ENCODE measurements at regions not wholly inside any gene's neighbourhood (a gene's known extent, or its start where the extent isn't known, plus 50 kb on each side); places are given as distances from the start of the nearest gene placed in this dataset.

- Histone ChIP-seq H3K27me3 (no peaks in the 10 kb centered on the region), H3K4me1 (no peaks in the 10 kb centered on the region), H3K36me3 (no peaks in the 10 kb centered on the region), H3K4me3 (no peak overlapping the region), H3K27ac (no peak overlapping the region), H3K9me3 (no peaks in the 10 kb centered on the region)
- ATAC-seq, result no peak
- 75 to 80% methylated on average over 3 of the region's 3 CpGs for WGBS, 2 donors (ENCODE audit: low coverage in 1 of 2)
- TF ChIP-seq CTCF (IDR thresholded peaks at IDR 0.05) (no peak), POLR2AphosphoS5 (IDR thresholded peaks at IDR 0.05) (no peak), POLR2A (IDR thresholded peaks at IDR 0.05) (no peak), EP300 (IDR thresholded peaks at IDR 0.05) (no peak)
Observed at GRCh38 chr4:189178125-189178746, 762.4 kb upstream of the FRG1 start.

- no peak for TF ChIP-seq POLR2AphosphoS5 (IDR thresholded peaks at IDR 0.05)
- no peak for TF ChIP-seq POLR2A (IDR thresholded peaks at IDR 0.05)
- no peak for TF ChIP-seq CTCF (IDR thresholded peaks at IDR 0.05)
- TF ChIP-seq EP300 (IDR thresholded peaks at IDR 0.05), result no peak
Observed at GRCh38 chr4:189185810-189186432, 754.8 kb upstream of the FRG1 start.

GRCh38 chr4:189187531-189188052 lies 753.1 kb upstream of the FRG1 start:
- Histone ChIP-seq H3K9me3 (no peaks in the 10 kb centered on the region), H3K27ac (no peak overlapping the region), H3K27me3 (no peaks in the 10 kb centered on the region), H3K4me3 (no peak overlapping the region), H3K36me3 (no peaks in the 10 kb centered on the region), H3K4me1 (no peaks in the 10 kb centered on the region)
- no peak for ATAC-seq
- WGBS, 2 donors (ENCODE audit: low coverage in 1 of 2), result 73 to 83% methylated on average over 2 of the region's 2 CpGs
- TF ChIP-seq CTCF (IDR thresholded peaks at IDR 0.05), result no peak
- TF ChIP-seq EP300 (IDR thresholded peaks at IDR 0.05), result no peak
- no peak for TF ChIP-seq POLR2AphosphoS5 (IDR thresholded peaks at IDR 0.05)
- no peak for TF ChIP-seq POLR2A (IDR thresholded peaks at IDR 0.05)

More at GRCh38 chr4:189185810-189186432, 754.8 kb upstream of the FRG1 start:
- WGBS, 2 donors (ENCODE audit: low coverage in 1 of 2), result 38 to 71% methylated on average over 5 to 6 of the region's 7 CpGs
- no peaks in the 10 kb centered on the region for H3K27me3 ChIP-seq
- no peak for ATAC-seq
- no peaks in the 10 kb centered on the region for H3K36me3 ChIP-seq
- no peak overlapping the region for H3K27ac ChIP-seq
- H3K9me3 ChIP-seq, result no peaks in the 10 kb centered on the region
- no peaks in the 10 kb centered on the region for H3K4me1 ChIP-seq
- H3K4me3 ChIP-seq, result no peak overlapping the region

- Histone ChIP-seq H3K9me3 (no peaks in the 10 kb centered on the region), H3K4me3 (no peak overlapping the region), H3K27me3 (no peaks in the 10 kb centered on the region), H3K4me1 (peaks cover 4 to 10% (median 6%) of the 10 kb centered on the region in 3 donors), H3K36me3 (no peaks in the 10 kb centered on the region), H3K27ac (no peak overlapping the region)
- WGBS, 2 donors (ENCODE audit: low coverage in 1 of 2), result 88 to 97% methylated on average over 9 to 10 of the region's 10 CpGs
- no peak for ATAC-seq
- TF ChIP-seq POLR2AphosphoS5 (IDR thresholded peaks at IDR 0.05) (no peak), POLR2A (IDR thresholded peaks at IDR 0.05) (no peak), EP300 (IDR thresholded peaks at IDR 0.05) (no peak), CTCF (IDR thresholded peaks at IDR 0.05) (no peak)
Observed at GRCh38 chr4:189198624-189199023, 742.0 kb upstream of the FRG1 start.

- 70 to 75% methylated on average over 7 of the region's 7 CpGs for WGBS, 2 donors (ENCODE audit: low coverage in 1 of 2)
- no peak for TF ChIP-seq CTCF (IDR thresholded peaks at IDR 0.05)
- no peak for TF ChIP-seq POLR2AphosphoS5 (IDR thresholded peaks at IDR 0.05)
- no peak for TF ChIP-seq EP300 (IDR thresholded peaks at IDR 0.05)
- TF ChIP-seq POLR2A (IDR thresholded peaks at IDR 0.05), result no peak
- no peak for ATAC-seq
Observed at GRCh38 chr4:189200353-189200752, 740.3 kb upstream of the FRG1 start.

More at GRCh38 chr4:189200353-189200752, 740.3 kb upstream of the FRG1 start:
- H3K27me3 ChIP-seq, result no peaks in the 10 kb centered on the region
- H3K4me3 ChIP-seq, result no peak overlapping the region
- H3K36me3 ChIP-seq, result no peaks in the 10 kb centered on the region
- H3K4me1 ChIP-seq, result peaks cover 4 to 10% (median 6%) of the 10 kb centered on the region in 3 donors
- no peak overlapping the region for H3K27ac ChIP-seq
- no peaks in the 10 kb centered on the region for H3K9me3 ChIP-seq

Measured in gastroesophageal sphincter (tissue), 4 donors.